NB4 (cell line): ENCODE measurements at regions not wholly inside any gene's neighbourhood (a gene's known extent, or its start where the extent isn't known, plus 50 kb on each side); places are given as distances from the start of the nearest gene placed in this dataset.

Source experiments
- MAX ChIP-seq: IDR thresholded peaks from 2 replicates; pipeline ENCODE4 v1.6.1; 2011; ENCODE audit warnings: low read depth, low read length
- POLR2A ChIP-seq: IDR thresholded peaks from 2 replicates; pipeline ENCODE4 v1.6.1; 2011; ENCODE audit warnings: mild to moderate bottlenecking; ENCODE audit not compliant: insufficient read length; ENCODE audit errors: extremely low read depth

- no peak for TF ChIP-seq POLR2A
- TF ChIP-seq MAX, result no peak
Observed at GRCh38 chr12:60399064-60399463, 803.2 kb downstream of the SLC16A7 start.
